MCF 10A (cell line): ENCODE measurements at regions not wholly inside any gene's neighbourhood (a gene's known extent, or its start where the extent isn't known, plus 50 kb on each side); places are given as distances from the start of the nearest gene placed in this dataset.

Experiments used
- BruUV-seq: library from RNA; stranded (reverse); fragments of 400-500 nt; replicated peaks from 2 replicates; lab custom pipeline; 2021; lab: Mats Ljungman, UMichigan
- CTCF ChIA-PET: fragments of 300-600 bp; sonication (Branson Sonifier 250); formaldehyde crosslinking; extraction: SDS; loops from one replicate; lab custom pipeline; 2021; ENCODE audit warnings: antibody characterized with exemption, inconsistent platforms; lab: Yijun Ruan, JAX
- POLR2A ChIA-PET: fragments of 300-600, 350-650 bp; sonication (Branson Sonifier 250); formaldehyde crosslinking; extraction: SDS; loops from one replicate; lab custom pipeline; 2020; ENCODE audit warnings: antibody characterized with exemption, inconsistent platforms; lab: Yijun Ruan, JAX
- DNase-seq: peaks from one replicate; pipeline ENCODE4 v3.0.0-alpha.2; 2018; ENCODE audit not compliant: unreplicated experiment
- H3K27ac Mint-ChIP-seq: one replicate; pipeline ENCODE4 v1.8.0; 2022; ENCODE audit warnings: mild to moderate bottlenecking, low read depth, mixed read lengths; ENCODE audit not compliant: unreplicated experiment
- H3K27me3 Mint-ChIP-seq: one replicate; pipeline ENCODE4 v1.8.0; 2022; ENCODE audit warnings: mixed read lengths; ENCODE audit not compliant: insufficient read depth, unreplicated experiment
- H3K36me3 Mint-ChIP-seq: one replicate; pipeline ENCODE4 v1.8.0; 2022; ENCODE audit warnings: mild to moderate bottlenecking, moderate library complexity, mixed read lengths; ENCODE audit not compliant: insufficient read depth, unreplicated experiment
- H3K4me1 Mint-ChIP-seq: one replicate; pipeline ENCODE4 v1.8.0; 2022; ENCODE audit warnings: mixed read lengths; ENCODE audit not compliant: insufficient read depth, unreplicated experiment
- H3K4me3 Mint-ChIP-seq: one replicate; pipeline ENCODE4 v1.8.0; 2022; ENCODE audit warnings: mild to moderate bottlenecking, moderate library complexity, mixed read lengths; ENCODE audit not compliant: unreplicated experiment
- H3K9me3 Mint-ChIP-seq: one replicate; pipeline ENCODE4 v1.8.0; 2022; ENCODE audit warnings: mixed read lengths; ENCODE audit not compliant: unreplicated experiment
- intact Hi-C: fragments of 100-400 bp; cut with micrococcal nuclease; formaldehyde crosslinking; loops from 2 replicates; pipeline ENCODE4 v1.14.1; 2022
- TF ChIP-seq, protein P1 (sequence below): fragments of 200-600 bp; IDR thresholded peaks from one replicate; pipeline ENCODE4 v1.8.0; 2022; ENCODE audit warnings: antibody characterized with exemption, mild to moderate bottlenecking; ENCODE audit not compliant: unreplicated experiment

DNA sequence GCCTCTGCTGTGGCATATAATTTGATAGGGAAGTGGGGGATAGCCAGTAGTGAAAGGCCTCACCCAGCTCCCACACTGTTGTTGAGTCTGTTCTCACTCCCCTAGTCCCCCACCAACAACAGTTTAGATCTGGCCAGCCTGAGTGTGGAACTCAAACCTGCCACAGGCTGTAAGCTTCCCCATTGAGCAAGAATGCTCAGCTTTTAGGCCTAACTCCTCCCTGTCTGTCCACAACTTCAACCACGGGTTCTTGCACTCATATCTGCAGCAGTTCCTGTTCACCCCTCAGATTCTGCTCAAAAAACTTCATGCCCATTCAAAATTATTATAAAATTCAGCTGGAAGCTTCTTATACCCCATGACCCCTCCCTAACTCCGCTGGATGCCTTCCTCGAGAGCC, 975.1 kb downstream of the NSUN3 start:
- intact Hi-C loops, result no loop called here
- H3K4me1 Mint-ChIP-seq, result no peaks in the 10 kb centered on the region
- no TSS peak for BruUV-seq
- H3K36me3 Mint-ChIP-seq, result no peaks in the 10 kb centered on the region
- H3K9me3 Mint-ChIP-seq, result no peaks in the 10 kb centered on the region
- ChIA-PET CTCF (interaction anchor here (0.6 kb wide), 1 partner anchor 380 kb away, joined by 6 read pairs; no protein-coding TSS in a partner anchor), POLR2A (no interaction called here)
- no peak overlapping the region for H3K27ac Mint-ChIP-seq
- no peak overlapping the region for H3K4me3 Mint-ChIP-seq
- TF ChIP-seq, protein P1, sequence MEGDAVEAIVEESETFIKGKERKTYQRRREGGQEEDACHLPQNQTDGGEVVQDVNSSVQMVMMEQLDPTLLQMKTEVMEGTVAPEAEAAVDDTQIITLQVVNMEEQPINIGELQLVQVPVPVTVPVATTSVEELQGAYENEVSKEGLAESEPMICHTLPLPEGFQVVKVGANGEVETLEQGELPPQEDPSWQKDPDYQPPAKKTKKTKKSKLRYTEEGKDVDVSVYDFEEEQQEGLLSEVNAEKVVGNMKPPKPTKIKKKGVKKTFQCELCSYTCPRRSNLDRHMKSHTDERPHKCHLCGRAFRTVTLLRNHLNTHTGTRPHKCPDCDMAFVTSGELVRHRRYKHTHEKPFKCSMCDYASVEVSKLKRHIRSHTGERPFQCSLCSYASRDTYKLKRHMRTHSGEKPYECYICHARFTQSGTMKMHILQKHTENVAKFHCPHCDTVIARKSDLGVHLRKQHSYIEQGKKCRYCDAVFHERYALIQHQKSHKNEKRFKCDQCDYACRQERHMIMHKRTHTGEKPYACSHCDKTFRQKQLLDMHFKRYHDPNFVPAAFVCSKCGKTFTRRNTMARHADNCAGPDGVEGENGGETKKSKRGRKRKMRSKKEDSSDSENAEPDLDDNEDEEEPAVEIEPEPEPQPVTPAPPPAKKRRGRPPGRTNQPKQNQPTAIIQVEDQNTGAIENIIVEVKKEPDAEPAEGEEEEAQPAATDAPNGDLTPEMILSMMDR, result no peak
- DNase-seq, result no peak
- H3K27me3 Mint-ChIP-seq, result peaks cover 40% of the 10 kb centered on the region

DNA sequence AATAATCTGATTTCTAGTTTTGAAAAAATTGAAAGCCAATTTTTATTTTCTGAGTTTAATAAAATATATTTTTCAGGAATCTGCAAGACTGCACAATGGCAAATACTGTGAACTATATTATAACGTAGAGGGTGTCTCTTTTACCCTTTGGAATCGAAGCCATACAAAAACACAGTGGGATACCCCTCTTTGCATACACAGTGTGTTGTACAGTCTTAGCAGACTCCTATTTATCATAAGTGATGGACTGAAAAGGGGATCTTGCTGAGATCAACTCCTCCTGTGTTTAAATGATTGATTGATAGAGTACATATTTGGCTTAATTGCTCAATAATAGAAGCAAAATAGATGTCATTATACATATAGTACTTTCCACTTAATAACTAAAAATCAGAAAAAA, 981.2 kb downstream of the NSUN3 start:
- no peak overlapping the region for H3K4me3 Mint-ChIP-seq
- ChIA-PET POLR2A (no interaction called here), CTCF (no interaction called here)
- TF ChIP-seq, protein P1, result no peak
- H3K4me1 Mint-ChIP-seq, result no peaks in the 10 kb centered on the region
- no peaks in the 10 kb centered on the region for H3K36me3 Mint-ChIP-seq
- intact Hi-C loops, result no loop called here
- DNase-seq, result no peak
- H3K27ac Mint-ChIP-seq, result no peak overlapping the region
- peaks cover 50% of the 10 kb centered on the region for H3K27me3 Mint-ChIP-seq
- no TSS peak for BruUV-seq
- H3K9me3 Mint-ChIP-seq, result no peaks in the 10 kb centered on the region

DNA sequence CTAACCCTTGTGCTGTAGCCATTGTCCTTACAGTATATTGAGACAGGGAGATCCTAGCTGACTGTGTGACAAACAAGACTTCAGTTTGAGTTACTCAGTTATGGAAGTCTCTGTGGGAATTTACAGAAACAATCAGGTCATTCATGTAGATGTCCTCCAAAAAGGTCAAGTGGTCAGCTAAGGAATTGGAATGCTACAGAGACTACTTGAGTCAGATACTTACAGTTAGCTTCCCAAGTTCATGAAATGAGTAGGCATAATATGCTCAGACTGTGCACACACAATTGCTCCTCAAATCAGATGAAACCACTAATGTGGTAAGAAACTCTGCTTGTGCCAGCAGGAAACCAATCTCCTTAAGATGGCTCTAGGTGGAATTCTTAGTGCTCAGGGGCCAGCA, 985.7 kb downstream of the NSUN3 start:
- intact Hi-C loops, result no loop called here
- no TSS peak for BruUV-seq
- DNase-seq, result no peak
- H3K9me3 Mint-ChIP-seq, result no peaks in the 10 kb centered on the region
- H3K4me3 Mint-ChIP-seq, result no peak overlapping the region
- no peak overlapping the region for H3K27ac Mint-ChIP-seq
- CTCF ChIA-PET, result interaction anchor here (1.1 kb wide), 1 partner anchor 186 kb away, joined by 3 read pairs; no protein-coding TSS in a partner anchor
- H3K4me1 Mint-ChIP-seq, result no peaks in the 10 kb centered on the region
- H3K27me3 Mint-ChIP-seq, result peaks cover 80% of the 10 kb centered on the region
- TF ChIP-seq, protein P1, result no peak
- POLR2A ChIA-PET, result no interaction called here
- H3K36me3 Mint-ChIP-seq, result no peaks in the 10 kb centered on the region

DNA sequence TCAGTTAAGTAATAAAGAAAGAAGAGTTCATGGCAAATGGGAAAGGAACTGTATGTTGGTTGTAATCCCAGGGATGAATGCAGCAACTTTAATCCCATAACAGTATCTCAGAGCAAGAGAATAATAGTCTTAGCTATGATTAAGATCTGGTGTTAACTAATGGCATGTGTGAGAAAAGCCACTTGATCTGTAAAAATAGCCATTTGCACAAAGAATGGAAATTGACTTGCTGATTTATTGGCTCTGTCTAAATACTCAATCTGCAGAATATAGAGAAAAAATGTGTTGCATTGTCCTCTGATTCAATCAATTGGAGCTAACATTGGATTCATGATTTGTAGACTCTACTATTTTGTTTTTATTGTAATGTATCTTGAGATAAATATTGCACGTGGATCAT, 987.0 kb downstream of the NSUN3 start:
- POLR2A ChIA-PET, result no interaction called here
- Mint-ChIP-seq H3K27ac (no peak overlapping the region), H3K36me3 (no peaks in the 10 kb centered on the region), H3K4me1 (no peaks in the 10 kb centered on the region), H3K9me3 (no peaks in the 10 kb centered on the region), H3K4me3 (no peak overlapping the region), H3K27me3 (peaks cover 72% of the 10 kb centered on the region)
- intact Hi-C loops, result no loop called here
- TF ChIP-seq, protein P1, result no peak
- CTCF ChIA-PET, result interaction anchor here (0.8 kb wide), 1 partner anchor 187 kb away, joined by 3 read pairs; no protein-coding TSS in a partner anchor
- no peak for DNase-seq
- no TSS peak for BruUV-seq
